Body of pancreas (tissue), 4 donors: ENCODE measurements at regions not wholly inside any gene's neighbourhood (a gene's known extent, or its start where the extent isn't known, plus 50 kb on each side); places are given as distances from the start of the nearest gene placed in this dataset.
"Not testable (repeated sequence)": the region's sequence is repeated elsewhere in the genome, so short reads cannot be mapped to it uniquely, and the experiment has no call there.

ENCODE experiments used
- ATAC-seq: fragments of 150-250 bp; one replicate; pipeline ENCODE4 v1.9.1; 2016
- DNase-seq, 4 donors: peaks; one replicate each; pipeline ENCODE4 v3.0.0-alpha.2; 2019
- H3K27ac ChIP-seq, 4 donors: fragments of 200-600 bp; sonication (generic); 1 replicate in 3 of 4; 2 replicates in 1 of 4; pipeline versions ENCODE4 v1.5.1 to v1.6.1; 2016 to 2019; ENCODE audit warnings: mild to moderate bottlenecking in 1 of 4, mixed read lengths in 1 of 4, moderate library complexity in 1 of 4
- H3K27me3 ChIP-seq, 2 donors: fragments of 200-600 bp; sonication (generic); one replicate each; pipeline ENCODE4 v1.6.0; 2016; ENCODE audit warnings: mild to moderate bottlenecking in 1 of 2
- H3K36me3 ChIP-seq, 2 donors: fragments of 200-600 bp; sonication (generic); replicated peaks in 1 of 2; 2 replicates each; pipeline ENCODE4 v1.5.1; 2016; ENCODE audit warnings: low read depth in 2 of 2; ENCODE audit not compliant: insufficient read depth in 1 of 2
- H3K4me1 ChIP-seq: fragments of 200-600 bp; sonication (generic); one replicate; pipeline ENCODE4 v1.6.0; 2016
- H3K4me3 ChIP-seq, 2 donors: fragments of 200-600 bp; sonication (generic); 1 replicate in 1 of 2; 2 replicates in 1 of 2; pipeline ENCODE4 v1.5.1; 2016 to 2019
- H3K9me3 ChIP-seq, 3 donors: fragments of 200-600 bp; sonication (generic); 1 replicate in 2 of 3; 2 replicates in 1 of 3; pipeline ENCODE4 v1.5.1; 2016
- CTCF ChIP-seq, 7 experiments: fragments of 450-650 bp in 4 of 7; fragments of 200-600 bp in 3 of 7; sonication (generic) in 3 of 7; IDR thresholded peaks; one replicate each; pipeline ENCODE4 v1.5.1; 2016 to 2019; ENCODE audit warnings: antibody characterized with exemption in 7 of 7
- POLR2A ChIP-seq, 3 donors: fragments of 450-650 bp; IDR thresholded peaks; one replicate each; pipeline ENCODE4 v1.6.1; 2016; ENCODE audit warnings: antibody characterized with exemption in 3 of 3, mild to moderate bottlenecking in 2 of 3
- WGBS, 2 donors: methylation state at CpG; one replicate each; pipeline ENCODE4 v1.1.5; 2017; 5-methylcytosine and 5-hydroxymethylcytosine counted together
- intact Hi-C: fragments of 100-400 bp; cut with DNase I; formaldehyde crosslinking; loops from one replicate; pipeline ENCODE4 v1.15.1; 2023

- DNase-seq (no peak), ATAC-seq (no peak)
- TF ChIP-seq CTCF (IDR thresholded peaks at IDR 0.05) (no peak), POLR2A (IDR thresholded peaks at IDR 0.05) (no peak)
- Histone ChIP-seq H3K36me3 (no peaks in the 10 kb centered on the region), H3K27me3 (no peaks in the 10 kb centered on the region), H3K27ac (no peak overlapping the region), H3K9me3 (no peaks in the 10 kb centered on the region), H3K4me1 (no peaks in the 10 kb centered on the region), H3K4me3 (no peak overlapping the region)
- intact Hi-C loops: no loop called here
- WGBS, 2 donors: 82 to 92% methylated on average over 16 to 18 of the region's 18 CpGs
Observed at GRCh38 chr9:82431121-82431520, 442.5 kb downstream of the SPATA31D1 start.

GRCh38 chr9:82433290-82433931, 444.8 kb downstream of the SPATA31D1 start:
- WGBS, 2 donors: 82 to 85% methylated on average over 8 to 13 of the region's 15 CpGs
- intact Hi-C loops: not testable (repeated sequence)

GRCh38 chr9:82436475-82436874, 447.9 kb downstream of the SPATA31D1 start:
- intact Hi-C loops: no loop called here
- no peaks in the 10 kb centered on the region for H3K36me3 ChIP-seq
- DNase-seq (no peak), ATAC-seq (no peak)
- TF ChIP-seq CTCF (IDR thresholded peaks at IDR 0.05) (no peak), POLR2A (IDR thresholded peaks at IDR 0.05) (no peak)
- H3K9me3 ChIP-seq: peaks cover 0 to 8% (median 0%) of the 10 kb centered on the region in 3 donors
- no peak overlapping the region for H3K4me3 ChIP-seq
- H3K27ac ChIP-seq: no peak overlapping the region
- H3K27me3 ChIP-seq: no peaks in the 10 kb centered on the region
- H3K4me1 ChIP-seq: no peaks in the 10 kb centered on the region
- WGBS, 2 donors: 75 to 100% methylated on average over 1 to 2 of the region's 2 CpGs

More at GRCh38 chr9:82433290-82433931, 444.8 kb downstream of the SPATA31D1 start:
- H3K9me3 ChIP-seq, H3K27ac ChIP-seq, DNase-seq, H3K4me1 ChIP-seq, H3K4me3 ChIP-seq, H3K36me3 ChIP-seq, ATAC-seq, H3K27me3 ChIP-seq: not testable (repeated sequence)

GRCh38 chr9:82437183-82437582, 448.6 kb downstream of the SPATA31D1 start:
- H3K27me3 ChIP-seq, DNase-seq, intact Hi-C loops, H3K4me3 ChIP-seq, ATAC-seq, H3K9me3 ChIP-seq, H3K27ac ChIP-seq, H3K4me1 ChIP-seq, H3K36me3 ChIP-seq: not testable (repeated sequence)
- 74 to 78% methylated on average over 3 of the region's 3 CpGs for WGBS, 2 donors

DNA sequence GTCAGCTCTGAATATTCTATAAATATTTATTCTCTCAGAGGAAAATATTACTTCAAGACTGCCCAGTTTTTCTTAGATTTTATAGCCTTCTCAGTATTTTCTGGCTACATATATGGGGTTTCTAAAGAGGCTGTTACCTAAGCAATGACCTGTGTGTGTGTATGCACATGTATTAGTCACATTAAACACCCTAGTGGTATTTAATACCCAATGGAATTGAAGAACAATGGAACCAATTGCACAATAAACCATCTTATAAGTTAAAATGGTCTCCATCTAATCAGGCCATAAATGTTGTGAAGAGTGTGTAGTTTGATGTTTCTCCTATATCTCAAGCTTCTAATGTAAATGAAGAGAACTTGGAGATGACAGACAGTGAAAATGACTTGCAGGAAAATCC, 450.0 kb downstream of the SPATA31D1 start:
- no peak overlapping the region for H3K4me3 ChIP-seq
- DNase-seq (no peak), ATAC-seq (no peak)
- intact Hi-C loops: no loop called here
- H3K4me1 ChIP-seq: no peaks in the 10 kb centered on the region
- H3K9me3 ChIP-seq: peaks cover 0 to 8% (median 0%) of the 10 kb centered on the region in 3 donors
- no peaks in the 10 kb centered on the region for H3K36me3 ChIP-seq
- no peaks in the 10 kb centered on the region for H3K27me3 ChIP-seq
- TF ChIP-seq POLR2A (IDR thresholded peaks at IDR 0.05): no peak
- TF ChIP-seq CTCF (IDR thresholded peaks at IDR 0.05): no peak
- H3K27ac ChIP-seq: no peak overlapping the region

DNA sequence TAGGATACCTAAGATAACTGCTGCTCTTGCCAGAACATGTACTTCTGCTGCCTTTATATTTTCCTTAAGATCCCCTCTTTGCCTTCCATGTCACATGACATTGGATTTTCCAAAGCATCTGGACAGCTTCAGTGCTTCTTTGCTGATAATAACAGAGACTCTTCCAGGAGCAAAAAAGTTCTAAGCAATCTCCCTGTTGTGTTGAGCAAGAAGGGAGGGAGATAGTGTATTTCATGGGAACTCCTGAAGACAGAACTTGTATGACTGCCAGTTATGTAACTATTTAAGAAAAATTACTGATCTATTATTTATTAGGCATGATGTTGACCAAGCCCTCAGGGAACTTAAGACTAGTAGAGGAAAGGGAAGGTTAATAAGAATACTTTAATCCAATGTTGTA, 454.7 kb downstream of the SPATA31D1 start:
- ATAC-seq: no peak
- no peak for TF ChIP-seq POLR2A (IDR thresholded peaks at IDR 0.05)
- TF ChIP-seq CTCF (IDR thresholded peaks at IDR 0.05): no peak

More for the DNA sequence above, 454.7 kb downstream of the SPATA31D1 start:
- Histone ChIP-seq H3K9me3 (peaks cover 0 to 17% (median 0%) of the 10 kb centered on the region in 3 donors), H3K4me1 (no peaks in the 10 kb centered on the region), H3K4me3 (no peak overlapping the region), H3K27ac (no peak overlapping the region), H3K36me3 (no peaks in the 10 kb centered on the region), H3K27me3 (no peaks in the 10 kb centered on the region)
- intact Hi-C loops: no loop called here
- DNase-seq: no peak
